ENCODE measurements at regions not wholly inside any gene's neighbourhood (a gene's known extent, or its start where the extent isn't known, plus 50 kb on each side); places are given as distances from the start of the nearest gene placed in this dataset.

- no peaks in the 10 kb centered on the region for H3K9me2 ChIP-seq (ENCODE audit: insufficient read depth, low read length)
- no peaks in the 10 kb centered on the region for H3K9me3 ChIP-seq (ENCODE audit: low read length)
- BruUV-seq (replicated peaks): no TSS peak
- H3K4me2 ChIP-seq (ENCODE audit: low read length): no peak overlapping the region
- intact Hi-C loops (cut with micrococcal nuclease; ENCODE audit: unreplicated experiment): no loop called here
- POLR2A ChIA-PET: no interaction called here
- H3K4me3 ChIP-seq (ENCODE audit: low read depth, low read length, poor library complexity, severe bottlenecking): no peak overlapping the region
- no peak overlapping the region for H2AFZ ChIP-seq (ENCODE audit: low read length)
- TF ChIP-seq EZH2phosphoT487 (IDR thresholded peaks at IDR 0.05; ENCODE audit: borderline replicate concordance, low read depth, low read length): no peak
- TF ChIP-seq CTCF (conservative IDR thresholded peaks at IDR 0.05; ENCODE audit: low read length): no peak
- CTCF ChIA-PET (ENCODE audit: unreplicated experiment): no interaction called here
- H3K4me1 ChIP-seq (ENCODE audit: insufficient read depth, low read length, poor library complexity, severe bottlenecking): no peaks in the 10 kb centered on the region
- no peaks in the 10 kb centered on the region for H3K79me2 ChIP-seq (ENCODE audit: insufficient read depth, low read depth, low read length)
- no peak overlapping the region for H3K27ac ChIP-seq (ENCODE audit: low read depth, low read length, poor library complexity, severe bottlenecking)
- H4K20me1 ChIP-seq (ENCODE audit: insufficient read depth, low read length): no peaks in the 10 kb centered on the region
- DNase-seq (ENCODE audit: low spot score): no peak
- no peaks in the 10 kb centered on the region for H3K36me3 ChIP-seq (ENCODE audit: insufficient read depth, low read length)
Observed at GRCh38 chr16:8496364-8496763, 93.9 kb downstream of the TMEM114 start.

- Histone ChIP-seq H4K20me1 (ENCODE audit: insufficient read depth, low read length) (no peaks in the 10 kb centered on the region), H3K4me3 (ENCODE audit: low read depth, low read length, poor library complexity, severe bottlenecking) (no peak overlapping the region), H3K9me2 (ENCODE audit: insufficient read depth, low read length) (no peaks in the 10 kb centered on the region), H3K9me3 (ENCODE audit: low read length) (no peaks in the 10 kb centered on the region), H2AFZ (ENCODE audit: low read length) (no peak overlapping the region), H3K4me2 (ENCODE audit: low read length) (no peak overlapping the region), H3K27ac (ENCODE audit: low read depth, low read length, poor library complexity, severe bottlenecking) (no peak overlapping the region), H3K4me1 (ENCODE audit: insufficient read depth, low read length, poor library complexity, severe bottlenecking) (no peaks in the 10 kb centered on the region), H3K36me3 (ENCODE audit: insufficient read depth, low read length) (no peaks in the 10 kb centered on the region), H3K79me2 (ENCODE audit: insufficient read depth, low read depth, low read length) (no peaks in the 10 kb centered on the region)
- ChIA-PET POLR2A (no interaction called here), CTCF (ENCODE audit: unreplicated experiment) (no interaction called here)
- TF ChIP-seq CTCF (conservative IDR thresholded peaks at IDR 0.05; ENCODE audit: low read length): 0 out of 2 replicates have a peak, but pooled peaks have one; percentile 12
- no peak for TF ChIP-seq EZH2phosphoT487 (IDR thresholded peaks at IDR 0.05; ENCODE audit: borderline replicate concordance, low read depth, low read length)
- intact Hi-C loops (cut with micrococcal nuclease; ENCODE audit: unreplicated experiment): no loop called here
- no peak for DNase-seq (ENCODE audit: low spot score)
- BruUV-seq (replicated peaks): no TSS peak
Observed at GRCh38 chr16:8493972-8494371, 96.3 kb downstream of the TMEM114 start.

- no peaks in the 10 kb centered on the region for H3K36me3 ChIP-seq (ENCODE audit: insufficient read depth, low read length)
- no peaks in the 10 kb centered on the region for H3K9me2 ChIP-seq (ENCODE audit: insufficient read depth, low read length)
- no peak for DNase-seq (ENCODE audit: low spot score)
- no peaks in the 10 kb centered on the region for H3K9me3 ChIP-seq (ENCODE audit: low read length)
- H3K27ac ChIP-seq (ENCODE audit: low read depth, low read length, poor library complexity, severe bottlenecking): no peak overlapping the region
- TF ChIP-seq CTCF (conservative IDR thresholded peaks at IDR 0.05; ENCODE audit: low read length) (no peak), EZH2phosphoT487 (IDR thresholded peaks at IDR 0.05; ENCODE audit: borderline replicate concordance, low read depth, low read length) (no peak)
- BruUV-seq (replicated peaks): no TSS peak
- H2AFZ ChIP-seq (ENCODE audit: low read length): no peak overlapping the region
- ChIA-PET CTCF (ENCODE audit: unreplicated experiment) (no interaction called here), POLR2A (no interaction called here)
- no peaks in the 10 kb centered on the region for H3K79me2 ChIP-seq (ENCODE audit: insufficient read depth, low read depth, low read length)
- H3K4me3 ChIP-seq (ENCODE audit: low read depth, low read length, poor library complexity, severe bottlenecking): no peak overlapping the region
- no peaks in the 10 kb centered on the region for H3K4me1 ChIP-seq (ENCODE audit: insufficient read depth, low read length, poor library complexity, severe bottlenecking)
- H4K20me1 ChIP-seq (ENCODE audit: insufficient read depth, low read length): no peaks in the 10 kb centered on the region
- no peak overlapping the region for H3K4me2 ChIP-seq (ENCODE audit: low read length)
- intact Hi-C loops (cut with micrococcal nuclease; ENCODE audit: unreplicated experiment): no loop called here
Observed at GRCh38 chr16:8492690-8493089, 97.6 kb downstream of the TMEM114 start.

All from OCI-LY7 (cell line).